K562 (cell line): ENCODE measurements at regions not wholly inside any gene's neighbourhood (a gene's known extent, or its start where the extent isn't known, plus 50 kb on each side); places are given as distances from the start of the nearest gene placed in this dataset.

Experiments
- ATAC-seq: fragments of 200-7000 bp; cut with Tn5 transposase; 3 replicates; pipeline ENCODE4 v1.9.1; 2020; ENCODE audit warnings: moderate library complexity
- BruUV-seq: library from RNA; stranded (reverse); fragments of 400-500 nt; replicated peaks from 2 replicates; lab custom pipeline; 2021; lab: Mats Ljungman, UMichigan
- CTCF ChIA-PET: fragments of 300-600 bp; formaldehyde crosslinking; extraction: SDS; loops from one replicate; lab custom pipeline; 2021; ENCODE audit warnings: low intra/inter-chr PET ratio; lab: Yijun Ruan, JAX
- POLR2A ChIA-PET: fragments of 300-600, 350-650 bp; sonication (Branson Sonifier 250); formaldehyde crosslinking; extraction: SDS; loops from one replicate; lab custom pipeline; 2021; ENCODE audit warnings: antibody characterized with exemption, inconsistent platforms; lab: Yijun Ruan, JAX
- DNase-seq, 4 experiments: peaks; one replicate each; pipeline versions ENCODE4 v3.0.0 to v3.0.0-alpha.2; 2011 to 2018; ENCODE audit warnings: low spot score in 3 of 4, mixed read lengths in 3 of 4; ENCODE audit errors: extremely low read depth in 1 of 4
- FAIRE-seq: peaks from 2 replicates; lab custom pipeline; 2011; peaks lifted over from hg19 to GRCh38; lab: Jason Lieb, UNC
- H2AFZ ChIP-seq: 2 replicates; pipeline ENCODE4 v1.6.0; 2011; ENCODE audit warnings: low read depth, low read length, control low read depth, inconsistent platforms
- H3K27ac ChIP-seq: fragments of 200-600 bp; 3 replicates; pipeline ENCODE4 v1.8.0; 2011; ENCODE audit warnings: low read depth, mild to moderate bottlenecking, control low read depth, inconsistent platforms, low read length, moderate library complexity, mixed read lengths; ENCODE audit errors: extremely low read depth
- H3K27me3 ChIP-seq, 2 experiments: fragments of 300-600 bp in 1 of 2; 2 replicates in 1 of 2; 3 replicates in 1 of 2; pipeline versions ENCODE4 v1.6.0 to v1.8.0; 2011; ENCODE audit warnings: inconsistent platforms in 2 of 2, low read length in 2 of 2, mild to moderate bottlenecking in 1 of 2, mixed read lengths in 1 of 2, moderate library complexity in 1 of 2; ENCODE audit not compliant: control insufficient read depth in 2 of 2, insufficient read depth in 2 of 2
- H3K36me3 ChIP-seq: fragments of 300-600 bp; 3 replicates; pipeline ENCODE4 v1.8.0; 2011; ENCODE audit warnings: mild to moderate bottlenecking, low read length, inconsistent platforms; ENCODE audit not compliant: control insufficient read depth, insufficient read depth
- H3K4me1 ChIP-seq, 2 experiments: fragments of 200-600 bp in 1 of 2; replicated peaks in 1 of 2; 2 replicates in 1 of 2; 3 replicates in 1 of 2; pipeline versions ENCODE4 v1.5.1 to v1.8.0; 2011; ENCODE audit warnings: inconsistent platforms in 2 of 2, low read length in 2 of 2, mild to moderate bottlenecking in 1 of 2, mixed read lengths in 1 of 2, moderate library complexity in 1 of 2; ENCODE audit not compliant: control insufficient read depth in 2 of 2, insufficient read depth in 2 of 2
- H3K4me2 ChIP-seq: 2 replicates; pipeline ENCODE4 v1.6.1; 2011; ENCODE audit warnings: low read length, control low read depth, inconsistent platforms, mixed read lengths; ENCODE audit not compliant: insufficient read depth
- H3K4me3 ChIP-seq: fragments of 200-600 bp; sonication (generic), shearing (Covaris generic); 2 replicates; pipeline ENCODE4 v1.5.1; 2016; ENCODE audit warnings: control low read depth, inconsistent platforms
- H3K79me2 ChIP-seq: fragments of 200-600 bp; 3 replicates; pipeline ENCODE4 v1.8.0; 2011; ENCODE audit warnings: low read length, inconsistent platforms; ENCODE audit not compliant: control insufficient read depth, insufficient read depth
- H3K9ac ChIP-seq, 2 experiments: 2 replicates each; pipeline versions ENCODE4 v1.6.0 to v1.6.1; 2011; ENCODE audit warnings: low read depth in 2 of 2, low read length in 2 of 2, control low read depth in 1 of 2, inconsistent platforms in 1 of 2, mild to moderate bottlenecking in 1 of 2, mixed read lengths in 1 of 2; ENCODE audit not compliant: insufficient read depth in 1 of 2
- H3K9me1 ChIP-seq: one replicate; pipeline ENCODE4 v1.6.0; 2011; ENCODE audit warnings: inconsistent platforms, mild to moderate bottlenecking, low read length, moderate library complexity; ENCODE audit not compliant: control insufficient read depth, insufficient read depth
- H3K9me3 ChIP-seq: replicated peaks from 2 replicates; pipeline ENCODE4 v1.5.1; 2011; ENCODE audit warnings: low read depth, low read length, inconsistent platforms; ENCODE audit not compliant: control insufficient read depth, insufficient read depth
- H4K20me1 ChIP-seq: replicated peaks from 2 replicates; pipeline ENCODE4 v1.6.1; 2011; ENCODE audit warnings: low read length, inconsistent platforms, mixed read lengths; ENCODE audit not compliant: control insufficient read depth, insufficient read depth
- ETV1 ChIP-seq: fragments of 450-650 bp; conservative IDR thresholded peaks from 2 replicates; pipeline ENCODE4 v1.6.1; 2016; ENCODE audit warnings: missing genetic modification characterization, control low read depth, low read depth, missing compliant biosample characterization
- GTF2A2 ChIP-seq: IDR thresholded peaks from 2 replicates; pipeline ENCODE4 v1.6.1; 2016; ENCODE audit warnings: mild to moderate bottlenecking, missing genetic modification characterization, missing compliant biosample characterization
- HCFC1 ChIP-seq: IDR thresholded peaks from 2 replicates; pipeline ENCODE4 v1.6.1; 2012; ENCODE audit warnings: low read depth, low read length, improper control_type of control experiment
- MBD2 ChIP-seq: sonication (generic); IDR thresholded peaks from 2 replicates; pipeline ENCODE4 v1.6.1; 2016; ENCODE audit warnings: low read depth, borderline replicate concordance
- MGA ChIP-seq: fragments of 450-650 bp; IDR thresholded peaks from 2 replicates; pipeline ENCODE4 v1.6.1; 2016; ENCODE audit warnings: mild to moderate bottlenecking, moderate library complexity
- NEUROD1 ChIP-seq: fragments of 150-350 bp; IDR thresholded peaks from 2 replicates; pipeline ENCODE4 v1.6.1; 2014; ENCODE audit warnings: borderline replicate concordance, low read length, low read depth; ENCODE audit not compliant: partially characterized antibody
- WGBS: fragments of 100-300 bp; shearing (Covaris generic); methylation state at CpG from one replicate; pipeline ENCODE4 v1.1.6; 2016; ENCODE audit warnings: low coverage, mixed read lengths; ENCODE audit not compliant: insufficient coverage; ENCODE audit errors: missing lambda C conversion rate; 5-methylcytosine and 5-hydroxymethylcytosine counted together
- in situ Hi-C: fragments of 300-500 bp; cut with MboI; formaldehyde crosslinking; loops from 4 replicates; pipeline ENCODE4 v1.15.0; 2018; ENCODE audit warnings: inconsistent platforms, mixed read lengths
- intact Hi-C: fragments of 100-400 bp; cut with micrococcal nuclease; formaldehyde crosslinking; loops from 2 replicates; pipeline ENCODE4 v1.14.2; 2022
- TF ChIP-seq, protein P1 (sequence below): fragments of 450-650 bp; IDR thresholded peaks from 2 replicates; pipeline ENCODE4 v1.7.1; 2018; ENCODE audit warnings: mild to moderate bottlenecking, low read depth; ENCODE audit not compliant: partially characterized antibody
- TF ChIP-seq, protein P2 (sequence below): sonication (generic); formaldehyde crosslinking; IDR thresholded peaks from 2 replicates; pipeline ENCODE4 v1.8.1; 2022; ENCODE audit warnings: missing genetic modification reagents

- H3K4me3 ChIP-seq, result no peak overlapping the region
- DNase-seq (no peak), ATAC-seq (no peak), FAIRE-seq (no peak)
- H3K4me1 ChIP-seq, result no peaks in the 10 kb centered on the region
- no peak overlapping the region for H2AFZ ChIP-seq
- no peak overlapping the region for H3K27ac ChIP-seq
- H4K20me1 ChIP-seq, result no peaks in the 10 kb centered on the region
- no peaks in the 10 kb centered on the region for H3K36me3 ChIP-seq
- in situ Hi-C loops, result no loop called here
- intact Hi-C loops, result no loop called here
- no TSS peak for BruUV-seq
- ChIA-PET POLR2A (no interaction called here), CTCF (no interaction called here)
- 10% methylated on average over 2 of the region's 2 CpGs for WGBS
- H3K4me2 ChIP-seq, result no peak overlapping the region
- no peaks in the 10 kb centered on the region for H3K9me1 ChIP-seq
- no peak overlapping the region for H3K9ac ChIP-seq
- no peaks in the 10 kb centered on the region for H3K79me2 ChIP-seq
- H3K9me3 ChIP-seq, result no peaks in the 10 kb centered on the region
- no peaks in the 10 kb centered on the region for H3K27me3 ChIP-seq
- TF ChIP-seq, protein P1, sequence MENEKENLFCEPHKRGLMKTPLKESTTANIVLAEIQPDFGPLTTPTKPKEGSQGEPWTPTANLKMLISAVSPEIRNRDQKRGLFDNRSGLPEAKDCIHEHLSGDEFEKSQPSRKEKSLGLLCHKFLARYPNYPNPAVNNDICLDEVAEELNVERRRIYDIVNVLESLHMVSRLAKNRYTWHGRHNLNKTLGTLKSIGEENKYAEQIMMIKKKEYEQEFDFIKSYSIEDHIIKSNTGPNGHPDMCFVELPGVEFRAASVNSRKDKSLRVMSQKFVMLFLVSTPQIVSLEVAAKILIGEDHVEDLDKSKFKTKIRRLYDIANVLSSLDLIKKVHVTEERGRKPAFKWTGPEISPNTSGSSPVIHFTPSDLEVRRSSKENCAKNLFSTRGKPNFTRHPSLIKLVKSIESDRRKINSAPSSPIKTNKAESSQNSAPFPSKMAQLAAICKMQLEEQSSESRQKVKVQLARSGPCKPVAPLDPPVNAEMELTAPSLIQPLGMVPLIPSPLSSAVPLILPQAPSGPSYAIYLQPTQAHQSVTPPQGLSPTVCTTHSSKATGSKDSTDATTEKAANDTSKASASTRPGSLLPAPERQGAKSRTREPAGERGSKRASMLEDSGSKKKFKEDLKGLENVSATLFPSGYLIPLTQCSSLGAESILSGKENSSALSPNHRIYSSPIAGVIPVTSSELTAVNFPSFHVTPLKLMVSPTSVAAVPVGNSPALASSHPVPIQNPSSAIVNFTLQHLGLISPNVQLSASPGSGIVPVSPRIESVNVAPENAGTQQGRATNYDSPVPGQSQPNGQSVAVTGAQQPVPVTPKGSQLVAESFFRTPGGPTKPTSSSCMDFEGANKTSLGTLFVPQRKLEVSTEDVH, result no peak
- TF ChIP-seq HCFC1 (no peak), GTF2A2 (tag) (no peak), NEUROD1 (no peak), MGA (no peak), ETV1 (tag) (no peak), MBD2 (no peak)
- TF ChIP-seq, protein P2, sequence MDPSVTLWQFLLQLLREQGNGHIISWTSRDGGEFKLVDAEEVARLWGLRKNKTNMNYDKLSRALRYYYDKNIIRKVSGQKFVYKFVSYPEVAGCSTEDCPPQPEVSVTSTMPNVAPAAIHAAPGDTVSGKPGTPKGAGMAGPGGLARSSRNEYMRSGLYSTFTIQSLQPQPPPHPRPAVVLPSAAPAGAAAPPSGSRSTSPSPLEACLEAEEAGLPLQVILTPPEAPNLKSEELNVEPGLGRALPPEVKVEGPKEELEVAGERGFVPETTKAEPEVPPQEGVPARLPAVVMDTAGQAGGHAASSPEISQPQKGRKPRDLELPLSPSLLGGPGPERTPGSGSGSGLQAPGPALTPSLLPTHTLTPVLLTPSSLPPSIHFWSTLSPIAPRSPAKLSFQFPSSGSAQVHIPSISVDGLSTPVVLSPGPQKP, result no peak
These were observed 600.8 kb upstream of the CXADR start for GRCh38 chr21:16912075-16912474.
